Upper lobe of right lung (tissue), 1 donor: ENCODE measurements at regions not wholly inside any gene's neighbourhood (a gene's known extent, or its start where the extent isn't known, plus 50 kb on each side); places are given as distances from the start of the nearest gene placed in this dataset.

Experiments used
- ATAC-seq: fragments of 200-7000 bp; cut with Tn5 transposase; one replicate; pipeline ENCODE4 v1.9.1; 2020; ENCODE audit warnings: mild to moderate bottlenecking, moderate library complexity
- DNase-seq: peaks from one replicate; pipeline ENCODE4 v3.0.0-alpha.2; 2020
- H3K27ac ChIP-seq: fragments of 200-600 bp; one replicate; pipeline ENCODE4 v1.8.0; 2022
- H3K27me3 ChIP-seq: fragments of 200-600 bp; one replicate; pipeline ENCODE4 v1.8.0; 2022; ENCODE audit warnings: mild to moderate bottlenecking
- H3K36me3 ChIP-seq: fragments of 200-600 bp; one replicate; pipeline ENCODE4 v1.8.0; 2022
- H3K4me1 ChIP-seq: fragments of 200-600 bp; one replicate; pipeline ENCODE4 v1.8.0; 2022
- H3K4me3 ChIP-seq: fragments of 200-600 bp; one replicate; pipeline ENCODE4 v1.8.0; 2022; ENCODE audit warnings: mild to moderate bottlenecking
- H3K9me3 ChIP-seq: fragments of 200-600 bp; one replicate; pipeline ENCODE4 v1.8.0; 2022
- CTCF ChIP-seq: fragments of 200-600 bp; IDR thresholded peaks from one replicate; pipeline ENCODE4 v1.8.0; 2022; ENCODE audit warnings: antibody characterized with exemption
- intact Hi-C: fragments of 100-400 bp; cut with DNase I; formaldehyde crosslinking; loops from one replicate; pipeline ENCODE4 v1.11.0; 2022
- donor health status: DM: no; HTN: yes; CAD: no; lungs with severe emphysema.

DNA sequence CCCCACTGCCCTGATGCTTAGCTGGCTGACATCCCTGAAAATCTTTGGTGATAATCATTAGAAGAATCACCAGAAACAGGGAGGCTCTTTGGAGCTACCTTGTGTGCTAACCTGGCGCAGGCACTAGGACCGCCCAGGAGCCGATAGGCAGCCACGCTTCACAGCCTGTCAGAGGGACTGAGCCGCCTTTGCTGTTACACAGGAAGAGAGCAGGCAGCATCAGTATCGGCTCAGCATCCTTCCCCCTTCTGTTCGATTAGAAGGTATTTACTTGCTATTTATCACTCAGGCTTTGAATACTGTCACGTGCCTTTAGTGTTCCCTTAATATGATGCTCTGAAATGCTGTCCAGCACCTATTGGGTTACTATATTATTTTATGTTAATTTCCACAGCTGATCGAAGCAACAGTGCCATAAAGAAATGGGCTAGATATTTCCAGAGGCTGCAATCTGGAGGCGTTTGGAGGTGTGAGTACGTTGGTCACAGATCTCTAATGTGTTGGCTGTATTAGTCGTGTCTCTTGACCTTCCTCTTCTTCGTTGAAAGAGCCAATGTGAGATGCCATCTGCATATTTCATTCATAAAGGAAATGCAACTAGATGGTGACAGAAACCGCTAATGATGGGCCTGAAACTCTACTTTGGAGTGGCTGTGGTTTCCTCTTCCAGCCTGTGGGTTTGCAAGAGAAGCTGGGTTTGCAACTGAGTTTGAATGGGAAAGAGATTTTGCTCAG lies 110.4 kb upstream of the RAB27B start:
- Histone ChIP-seq H3K27ac (no peak overlapping the region), H3K4me1 (no peaks in the 10 kb centered on the region), H3K36me3 (no peaks in the 10 kb centered on the region), H3K9me3 (no peaks in the 10 kb centered on the region), H3K4me3 (no peak overlapping the region), H3K27me3 (peaks cover 7% of the 10 kb centered on the region)
- ATAC-seq, result peak; percentile 51
- intact Hi-C loops, result no loop called here
- no peak for DNase-seq
- TF ChIP-seq CTCF, result no peak

DNA sequence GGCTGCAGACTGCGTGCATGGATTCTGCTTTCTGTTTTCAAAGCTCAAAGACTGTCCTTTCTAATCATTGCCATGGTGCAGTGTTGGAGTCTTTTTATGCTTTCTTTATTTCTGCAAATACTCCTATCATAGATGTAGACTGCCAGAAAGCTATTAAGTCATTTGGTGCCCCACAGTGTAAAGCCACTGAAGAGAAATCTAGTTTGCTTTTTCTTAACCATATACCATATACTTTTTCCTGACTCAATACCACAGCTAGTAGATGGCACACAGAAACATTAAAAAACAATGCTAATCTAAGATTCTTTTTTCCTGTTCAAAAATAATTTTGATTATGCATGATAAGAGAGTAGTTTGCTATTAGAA lies 109.9 kb upstream of the RAB27B start:
- no peak for TF ChIP-seq CTCF
- H3K27me3 ChIP-seq, result peaks cover 7% of the 10 kb centered on the region
- intact Hi-C loops, result no loop called here
- DNase-seq, result no peak
- no peaks in the 10 kb centered on the region for H3K9me3 ChIP-seq
- no peak overlapping the region for H3K27ac ChIP-seq
- no peaks in the 10 kb centered on the region for H3K4me1 ChIP-seq
- H3K4me3 ChIP-seq, result no peak overlapping the region
- no peak for ATAC-seq
- H3K36me3 ChIP-seq, result no peaks in the 10 kb centered on the region

- Histone ChIP-seq H3K9me3 (no peaks in the 10 kb centered on the region), H3K27ac (no peak overlapping the region), H3K36me3 (no peaks in the 10 kb centered on the region), H3K4me3 (no peak overlapping the region), H3K4me1 (no peaks in the 10 kb centered on the region), H3K27me3 (peaks cover 7% of the 10 kb centered on the region)
- TF ChIP-seq CTCF, result no peak
- ATAC-seq, result no peak
- DNase-seq, result no peak
- intact Hi-C loops, result no loop called here
Observed at GRCh38 chr18:54720620-54721019, 107.7 kb upstream of the RAB27B start.

- Histone ChIP-seq H3K9me3 (no peaks in the 10 kb centered on the region), H3K27me3 (no peaks in the 10 kb centered on the region), H3K36me3 (no peaks in the 10 kb centered on the region), H3K27ac (no peak overlapping the region), H3K4me1 (no peaks in the 10 kb centered on the region), H3K4me3 (no peak overlapping the region)
- ATAC-seq (no peak), DNase-seq (no peak)
- no peak for TF ChIP-seq CTCF
- intact Hi-C loops, result no loop called here
Observed at GRCh38 chr18:54726143-54726542, 102.1 kb upstream of the RAB27B start.

- H3K27me3 ChIP-seq, result no peaks in the 10 kb centered on the region
- H3K27ac ChIP-seq, result no peak overlapping the region
- intact Hi-C loops, result no loop called here
- no peak for TF ChIP-seq CTCF
- no peaks in the 10 kb centered on the region for H3K36me3 ChIP-seq
- DNase-seq, result no peak
- H3K9me3 ChIP-seq, result no peaks in the 10 kb centered on the region
- ATAC-seq, result peak; percentile 69
- H3K4me3 ChIP-seq, result no peak overlapping the region
- no peaks in the 10 kb centered on the region for H3K4me1 ChIP-seq
Observed at GRCh38 chr18:54734059-54734458, 94.2 kb upstream of the RAB27B start.

DNA sequence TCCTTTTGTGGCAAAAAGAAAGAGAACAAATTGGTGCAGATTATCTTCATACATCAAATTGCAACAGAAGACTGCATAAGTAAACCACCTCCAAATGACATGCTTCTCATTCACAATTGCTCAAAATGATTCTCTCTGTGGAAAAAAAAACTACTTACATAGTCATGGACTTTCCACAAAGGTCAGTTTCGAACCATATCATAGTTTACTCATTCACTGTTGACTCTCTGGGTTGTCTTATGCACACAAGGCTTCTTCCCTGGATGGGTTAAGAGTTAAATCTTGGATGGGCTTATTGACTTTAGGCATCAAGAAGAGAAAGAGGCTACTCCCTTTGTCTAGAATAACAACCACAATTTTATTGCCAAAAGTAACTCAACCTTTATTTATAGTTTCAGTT lies 91.3 kb upstream of the RAB27B start:
- H3K4me3 ChIP-seq, result no peak overlapping the region
- DNase-seq (no peak), ATAC-seq (no peak)
- no peaks in the 10 kb centered on the region for H3K36me3 ChIP-seq
- no peaks in the 10 kb centered on the region for H3K4me1 ChIP-seq
- no peak for TF ChIP-seq CTCF
- H3K27ac ChIP-seq, result no peak overlapping the region
- intact Hi-C loops, result no loop called here
- H3K9me3 ChIP-seq, result no peaks in the 10 kb centered on the region
- no peaks in the 10 kb centered on the region for H3K27me3 ChIP-seq
